Thyroid gland (tissue), 4 donors: ENCODE measurements at regions not wholly inside any gene's neighbourhood (a gene's known extent, or its start where the extent isn't known, plus 50 kb on each side); places are given as distances from the start of the nearest gene placed in this dataset.

Experiments used
- DNase-seq, 2 donors: peaks; one replicate each; pipeline ENCODE4 v3.0.0-alpha.2; 2019
- H3K27ac ChIP-seq, 3 donors: fragments of 200-600 bp; sonication (generic); 1 replicate in 2 of 3; 2 replicates in 1 of 3; pipeline ENCODE4 v1.5.1; 2016 to 2019; ENCODE audit warnings: mild to moderate bottlenecking in 1 of 3, moderate library complexity in 1 of 3
- H3K27me3 ChIP-seq: fragments of 200-600 bp; sonication (generic); one replicate; pipeline ENCODE4 v1.5.1; 2019
- H3K36me3 ChIP-seq, 2 donors: fragments of 200-600 bp; sonication (generic); one replicate each; pipeline ENCODE4 v1.5.1; 2016 to 2019
- H3K4me1 ChIP-seq, 2 donors: fragments of 200-600 bp; sonication (generic); one replicate each; pipeline ENCODE4 v1.5.1; 2017 to 2019
- H3K4me3 ChIP-seq, 3 donors: fragments of 200-600 bp; sonication (generic); replicated peaks in 1 of 3; 1 replicate in 2 of 3; 2 replicates in 1 of 3; pipeline ENCODE4 v1.5.1; 2016; ENCODE audit warnings: mild to moderate bottlenecking in 1 of 3
- H3K9me3 ChIP-seq: fragments of 200-600 bp; sonication (generic); one replicate; pipeline ENCODE4 v1.5.1; 2017
- POLR2A ChIP-seq, 2 donors: fragments of 450-650 bp; IDR thresholded peaks; one replicate each; pipeline ENCODE4 v1.6.1; 2017; ENCODE audit warnings: antibody characterized with exemption in 2 of 2, mild to moderate bottlenecking in 2 of 2, moderate library complexity in 1 of 2
- WGBS, 2 donors: methylation state at CpG; one replicate each; pipeline ENCODE4 v1.1.5; 2017; 5-methylcytosine and 5-hydroxymethylcytosine counted together
- intact Hi-C: fragments of 100-400 bp; cut with DNase I; formaldehyde crosslinking; loops from one replicate; pipeline ENCODE4 v1.15.1; 2023
- TF ChIP-seq, protein P1 (sequence below), 6 experiments: fragments of 200-600 bp in 3 of 6; fragments of 450-650 bp in 3 of 6; sonication (generic) in 3 of 6; IDR thresholded peaks; one replicate each; pipeline ENCODE4 v1.5.1; 2016 to 2019; ENCODE audit warnings: antibody characterized with exemption in 6 of 6, mild to moderate bottlenecking in 2 of 6, inconsistent platforms in 1 of 6, moderate library complexity in 1 of 6

DNA sequence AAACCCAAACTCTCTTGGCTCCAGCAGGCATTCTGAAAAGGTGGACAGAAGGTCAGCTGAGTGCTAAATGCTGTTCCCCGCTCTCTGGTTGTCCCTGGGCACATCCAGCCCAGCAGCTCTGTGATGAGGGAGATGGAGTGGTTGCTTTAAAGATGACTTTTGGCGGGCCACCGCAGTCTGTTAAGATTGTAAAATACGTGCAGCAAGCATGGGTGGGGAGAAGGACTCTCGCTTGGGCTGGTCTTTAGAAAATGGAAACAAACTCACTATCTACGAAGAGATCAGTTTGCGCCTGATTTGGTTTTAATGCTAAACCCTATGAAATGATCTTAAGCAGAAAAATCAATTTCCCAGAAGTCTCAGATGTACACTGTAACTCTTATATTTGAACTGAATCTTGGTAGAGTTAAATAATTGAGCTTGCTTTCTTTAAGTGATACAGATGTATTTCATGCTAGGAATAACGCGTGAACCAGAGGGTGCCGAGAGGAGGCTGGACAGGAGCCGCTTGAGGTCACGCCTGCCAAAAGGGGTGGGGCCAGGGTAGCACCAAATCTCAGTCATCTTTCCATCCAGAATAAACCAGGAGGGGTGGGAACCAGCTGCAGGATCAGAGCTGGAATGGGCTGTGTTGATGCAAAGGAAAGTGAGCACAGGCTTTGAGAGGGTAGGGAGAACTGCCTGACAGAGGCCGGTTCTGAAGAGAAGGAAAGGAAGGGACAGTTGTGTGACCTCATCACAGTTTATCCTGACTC is 170.2 kb upstream of the MKI67 start:
- no peaks in the 10 kb centered on the region for H3K36me3 ChIP-seq
- H3K4me1 ChIP-seq = no peaks in the 10 kb centered on the region
- H3K27ac ChIP-seq = no peak overlapping the region
- H3K27me3 ChIP-seq = no peaks in the 10 kb centered on the region
- intact Hi-C loops = no loop called here
- H3K4me3 ChIP-seq = no peak overlapping the region
- H3K9me3 ChIP-seq = no peaks in the 10 kb centered on the region
- DNase-seq = no peak
- 65% methylated on average over 13 of the region's 13 CpGs for WGBS, 2 donors
- TF ChIP-seq, protein P1, sequence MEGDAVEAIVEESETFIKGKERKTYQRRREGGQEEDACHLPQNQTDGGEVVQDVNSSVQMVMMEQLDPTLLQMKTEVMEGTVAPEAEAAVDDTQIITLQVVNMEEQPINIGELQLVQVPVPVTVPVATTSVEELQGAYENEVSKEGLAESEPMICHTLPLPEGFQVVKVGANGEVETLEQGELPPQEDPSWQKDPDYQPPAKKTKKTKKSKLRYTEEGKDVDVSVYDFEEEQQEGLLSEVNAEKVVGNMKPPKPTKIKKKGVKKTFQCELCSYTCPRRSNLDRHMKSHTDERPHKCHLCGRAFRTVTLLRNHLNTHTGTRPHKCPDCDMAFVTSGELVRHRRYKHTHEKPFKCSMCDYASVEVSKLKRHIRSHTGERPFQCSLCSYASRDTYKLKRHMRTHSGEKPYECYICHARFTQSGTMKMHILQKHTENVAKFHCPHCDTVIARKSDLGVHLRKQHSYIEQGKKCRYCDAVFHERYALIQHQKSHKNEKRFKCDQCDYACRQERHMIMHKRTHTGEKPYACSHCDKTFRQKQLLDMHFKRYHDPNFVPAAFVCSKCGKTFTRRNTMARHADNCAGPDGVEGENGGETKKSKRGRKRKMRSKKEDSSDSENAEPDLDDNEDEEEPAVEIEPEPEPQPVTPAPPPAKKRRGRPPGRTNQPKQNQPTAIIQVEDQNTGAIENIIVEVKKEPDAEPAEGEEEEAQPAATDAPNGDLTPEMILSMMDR (IDR thresholded peaks at IDR 0.05) = no peak
- no peak for TF ChIP-seq POLR2A (IDR thresholded peaks at IDR 0.05)

- no peaks in the 10 kb centered on the region for H3K27me3 ChIP-seq
- no peak overlapping the region for H3K4me3 ChIP-seq
- TF ChIP-seq, protein P1 (IDR thresholded peaks at IDR 0.05) = no peak
- TF ChIP-seq POLR2A (IDR thresholded peaks at IDR 0.05) = no peak
- no peak for DNase-seq
- no peaks in the 10 kb centered on the region for H3K36me3 ChIP-seq
- 42 to 47% methylated on average over 10 to 11 of the region's 11 CpGs for WGBS, 2 donors
- intact Hi-C loops = no loop called here
- no peak overlapping the region for H3K27ac ChIP-seq
- H3K4me1 ChIP-seq = no peaks in the 10 kb centered on the region
- no peaks in the 10 kb centered on the region for H3K9me3 ChIP-seq
Measured at GRCh38 chr10:128297709-128298378, 171.6 kb upstream of the MKI67 start.

GRCh38 chr10:128298587-128298986 is 172.4 kb upstream of the MKI67 start:
- no peak for DNase-seq
- H3K27ac ChIP-seq = no peak overlapping the region
- intact Hi-C loops = no loop called here
- H3K9me3 ChIP-seq = no peaks in the 10 kb centered on the region
- no peaks in the 10 kb centered on the region for H3K36me3 ChIP-seq
- no peaks in the 10 kb centered on the region for H3K27me3 ChIP-seq
- TF ChIP-seq, protein P1 (IDR thresholded peaks at IDR 0.05) = no peak
- no peak for TF ChIP-seq POLR2A (IDR thresholded peaks at IDR 0.05)
- WGBS, 2 donors = 69 to 75% methylated on average over 4 of the region's 4 CpGs
- H3K4me1 ChIP-seq = no peaks in the 10 kb centered on the region
- H3K4me3 ChIP-seq = no peak overlapping the region

- 70 to 78% methylated on average over 13 of the region's 13 CpGs for WGBS, 2 donors
- Histone ChIP-seq H3K36me3 (no peaks in the 10 kb centered on the region), H3K4me3 (no peak overlapping the region), H3K27ac (no peak overlapping the region), H3K27me3 (no peaks in the 10 kb centered on the region), H3K4me1 (no peaks in the 10 kb centered on the region), H3K9me3 (no peaks in the 10 kb centered on the region)
- TF ChIP-seq, protein P1 (IDR thresholded peaks at IDR 0.05) = no peak
- TF ChIP-seq POLR2A (IDR thresholded peaks at IDR 0.05) = no peak
- intact Hi-C loops = no loop called here
- DNase-seq = no peak
Measured at GRCh38 chr10:128300290-128300824, 174.1 kb upstream of the MKI67 start.

- Histone ChIP-seq H3K36me3 (no peaks in the 10 kb centered on the region), H3K27me3 (no peaks in the 10 kb centered on the region), H3K4me1 (no peaks in the 10 kb centered on the region), H3K4me3 (no peak overlapping the region), H3K27ac (no peak overlapping the region), H3K9me3 (no peaks in the 10 kb centered on the region)
- intact Hi-C loops = no loop called here
- no peak for DNase-seq
- WGBS, 2 donors = 84 to 85% methylated on average over 5 of the region's 5 CpGs
- TF ChIP-seq POLR2A (IDR thresholded peaks at IDR 0.05) = no peak
- TF ChIP-seq, protein P1 (IDR thresholded peaks at IDR 0.05) = no peak
Measured at GRCh38 chr10:128301051-128301450, 174.8 kb upstream of the MKI67 start.
